Mesenchymal stem cell (in vitro differentiated cells and primary cell): ENCODE measurements at regions not wholly inside any gene's neighbourhood (a gene's known extent, or its start where the extent isn't known, plus 50 kb on each side); places are given as distances from the start of the nearest gene placed in this dataset.
A peak's percentile ranks its signal among the peaks of the same experiment; 100 is the strongest.

Experiments
- DNase-seq: peaks from one replicate; pipeline ENCODE4 v3.0.0-alpha.2; 2013
- H2AFZ ChIP-seq: one replicate; pipeline ENCODE4 v1.6.1; 2013; ENCODE audit warnings: low read depth, mild to moderate bottlenecking, control low read depth, inconsistent platforms, low read length, moderate library complexity
- H2AK5ac ChIP-seq: 2 replicates; pipeline ENCODE4 v1.6.1; 2013; ENCODE audit warnings: low read length, moderate library complexity, mild to moderate bottlenecking, inconsistent platforms; ENCODE audit not compliant: severe bottlenecking
- H2BK120ac ChIP-seq: one replicate; pipeline ENCODE4 v1.6.1; 2013; ENCODE audit warnings: low read depth, mild to moderate bottlenecking, inconsistent platforms, low read length, moderate library complexity
- H2BK12ac ChIP-seq, 2 experiments: one replicate each; pipeline ENCODE4 v1.6.1; 2013; ENCODE audit warnings: inconsistent platforms in 2 of 2, low read length in 2 of 2, mild to moderate bottlenecking in 2 of 2, moderate library complexity in 2 of 2, control low read depth in 1 of 2
- H2BK15ac ChIP-seq: one replicate; pipeline ENCODE4 v1.6.1; 2013; ENCODE audit warnings: mild to moderate bottlenecking, low read depth, inconsistent platforms; ENCODE audit not compliant: poor library complexity, severe bottlenecking
- H2BK5ac ChIP-seq: 2 replicates; pipeline ENCODE4 v1.6.1; 2013; ENCODE audit warnings: low read depth, mild to moderate bottlenecking, low read length, control low read depth, inconsistent platforms; ENCODE audit not compliant: poor library complexity, severe bottlenecking
- H3K14ac ChIP-seq, 2 experiments: one replicate each; pipeline ENCODE4 v1.6.1; 2013; ENCODE audit warnings: inconsistent platforms in 2 of 2, low read length in 2 of 2, control low read depth in 1 of 2, mild to moderate bottlenecking in 1 of 2, moderate library complexity in 1 of 2
- H3K18ac ChIP-seq, 2 experiments: one replicate each; pipeline ENCODE4 v1.6.1; 2013; ENCODE audit warnings: inconsistent platforms in 2 of 2, low read length in 2 of 2, control low read depth in 1 of 2, low read depth in 1 of 2, mild to moderate bottlenecking in 1 of 2
- H3K23ac ChIP-seq, 2 experiments: one replicate each; pipeline ENCODE4 v1.6.1; 2013; ENCODE audit warnings: inconsistent platforms in 2 of 2, low read length in 2 of 2, mild to moderate bottlenecking in 2 of 2, moderate library complexity in 2 of 2, control low read depth in 1 of 2
- H3K27ac ChIP-seq: 2 replicates; pipeline ENCODE4 v1.5.1; 2013; ENCODE audit warnings: mild to moderate bottlenecking, moderate library complexity, low read length, control low read depth, inconsistent platforms; ENCODE audit not compliant: poor library complexity, severe bottlenecking
- H3K27me3 ChIP-seq, 2 experiments: 2 replicates each; pipeline versions ENCODE4 v1.6.1 to v1.7.0; 2013; ENCODE audit warnings: low read length in 2 of 2, mild to moderate bottlenecking in 2 of 2, moderate library complexity in 2 of 2, control low read depth in 1 of 2, inconsistent platforms in 1 of 2; ENCODE audit not compliant: control insufficient read depth in 1 of 2, insufficient read depth in 1 of 2
- H3K36me3 ChIP-seq, 2 experiments: 2 replicates each; pipeline versions ENCODE4 v1.6.1 to v1.7.0; 2013; ENCODE audit warnings: low read length in 2 of 2, control low read depth in 1 of 2, inconsistent platforms in 1 of 2, low read depth in 1 of 2, mild to moderate bottlenecking in 1 of 2; ENCODE audit not compliant: insufficient read depth in 2 of 2, control insufficient read depth in 1 of 2
- H3K4ac ChIP-seq, 2 experiments: one replicate each; pipeline ENCODE4 v1.6.1; 2013; ENCODE audit warnings: inconsistent platforms in 2 of 2, low read length in 2 of 2, mild to moderate bottlenecking in 2 of 2, moderate library complexity in 2 of 2, control low read depth in 1 of 2, low read depth in 1 of 2
- H3K4me1 ChIP-seq: 2 replicates; pipeline ENCODE4 v1.6.1; 2013; ENCODE audit warnings: low read depth, low read length, control low read depth; ENCODE audit not compliant: control insufficient read depth, insufficient read depth
- H3K4me2 ChIP-seq: 2 replicates; pipeline ENCODE4 v1.6.1; 2013; ENCODE audit warnings: low read length, mild to moderate bottlenecking, inconsistent platforms; ENCODE audit not compliant: poor library complexity, severe bottlenecking
- H3K4me3 ChIP-seq, 2 experiments: 2 replicates each; pipeline versions ENCODE4 v1.5.1 to v1.7.0; 2013; ENCODE audit warnings: low read length in 2 of 2, mild to moderate bottlenecking in 2 of 2, control low read depth in 1 of 2, low read depth in 1 of 2; ENCODE audit not compliant: insufficient read depth in 1 of 2
- H3K79me1 ChIP-seq: replicated peaks from 2 replicates; pipeline ENCODE4 v1.6.1; 2013; ENCODE audit warnings: mild to moderate bottlenecking, control low read depth, low read length, inconsistent platforms; ENCODE audit not compliant: poor library complexity, severe bottlenecking
- H3K9ac ChIP-seq: 2 replicates; pipeline ENCODE4 v1.7.0; 2013; ENCODE audit warnings: mild to moderate bottlenecking, low read length, moderate library complexity
- H3K9me3 ChIP-seq: 2 replicates; pipeline ENCODE4 v1.7.0; 2013; ENCODE audit warnings: mild to moderate bottlenecking, low read length; ENCODE audit not compliant: control insufficient read depth
- H4K8ac ChIP-seq: one replicate; pipeline ENCODE4 v1.6.1; 2013; ENCODE audit warnings: inconsistent platforms, mild to moderate bottlenecking, low read length, moderate library complexity
- H4K91ac ChIP-seq: one replicate; pipeline ENCODE4 v1.6.1; 2013; ENCODE audit warnings: mild to moderate bottlenecking, low read length, inconsistent platforms
- WGBS: methylation state at CpG from one replicate; pipeline ENCODE4 v1.1.7; 2013; ENCODE audit warnings: mixed read lengths; 5-methylcytosine and 5-hydroxymethylcytosine counted together

DNA sequence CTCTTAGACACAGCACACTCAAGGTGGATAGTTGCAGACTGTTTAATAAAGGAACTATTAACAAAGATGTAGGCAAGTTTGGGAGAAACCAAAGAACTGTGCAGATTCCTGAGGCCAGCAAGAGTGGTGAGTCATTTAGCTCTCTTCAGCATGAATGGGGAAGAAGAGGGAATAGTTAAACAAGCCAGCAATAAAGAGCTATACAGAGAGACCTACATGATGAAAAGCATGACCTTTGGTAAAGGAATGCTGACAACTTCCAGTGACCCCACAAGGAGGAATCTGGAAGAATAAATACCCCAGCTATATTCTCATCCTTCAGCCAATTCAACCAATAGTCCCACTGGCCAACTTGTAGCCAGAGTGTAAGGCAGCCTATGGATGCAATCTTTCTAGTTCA lies 706.0 kb upstream of the GRAMD2B start:
- H3K14ac ChIP-seq = no peak overlapping the region
- H3K18ac ChIP-seq = no peak overlapping the region
- DNase-seq = peak; percentile 92
- H2AK5ac ChIP-seq = no peak overlapping the region
- H3K79me1 ChIP-seq = no peaks in the 10 kb centered on the region
- H3K23ac ChIP-seq = no peak overlapping the region
- H2BK15ac ChIP-seq = no peak overlapping the region
- H2AFZ ChIP-seq = no peak overlapping the region
- H3K9me3 ChIP-seq = no peaks in the 10 kb centered on the region
- no peak overlapping the region for H2BK5ac ChIP-seq
- no peak overlapping the region for H3K4me2 ChIP-seq
- no peaks in the 10 kb centered on the region for H3K36me3 ChIP-seq
- no peak overlapping the region for H3K9ac ChIP-seq
- no peak overlapping the region for H2BK120ac ChIP-seq
- no peak overlapping the region for H4K91ac ChIP-seq
- H2BK12ac ChIP-seq = no peak overlapping the region
- no peak overlapping the region for H3K4me3 ChIP-seq
- no peak overlapping the region for H4K8ac ChIP-seq
- H3K4ac ChIP-seq = no peak overlapping the region
- no peaks in the 10 kb centered on the region for H3K27me3 ChIP-seq
- peak overlapping the region; percentile 76 for H3K27ac ChIP-seq
- no peaks in the 10 kb centered on the region for H3K4me1 ChIP-seq

DNA sequence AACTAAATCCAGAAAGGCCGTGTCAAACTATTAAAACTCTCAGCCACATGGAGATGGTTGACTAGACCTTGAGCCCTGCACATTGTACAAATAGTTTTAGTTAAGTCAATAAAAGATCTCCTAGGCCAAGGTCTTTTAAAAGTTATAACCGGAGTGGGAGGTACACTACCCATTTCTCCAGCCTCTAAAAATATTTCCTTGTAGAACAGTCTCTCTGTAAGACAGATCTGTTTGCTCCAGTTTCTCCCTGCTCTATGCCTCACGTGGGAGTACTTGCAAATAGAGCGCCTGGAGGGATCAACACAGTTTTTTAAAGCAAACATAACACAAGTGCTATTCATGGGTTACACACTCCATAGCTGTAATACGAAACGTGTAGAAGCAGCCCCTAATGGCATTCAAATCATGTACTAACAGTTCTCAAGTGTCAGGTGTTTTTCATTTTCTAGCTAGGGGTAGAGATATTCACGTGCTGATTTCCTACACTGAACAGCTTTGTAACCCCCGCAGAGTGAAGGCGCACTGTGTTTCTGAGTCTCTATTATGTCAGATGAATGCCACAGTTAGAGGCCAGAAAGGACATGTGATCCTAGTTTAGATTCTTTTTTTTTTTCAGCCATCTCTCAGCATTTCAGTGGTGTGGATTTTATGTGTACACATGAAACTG lies 703.4 kb upstream of the GRAMD2B start:
- Histone ChIP-seq H3K4me2 (no peak overlapping the region), H3K9me3 (no peaks in the 10 kb centered on the region), H3K4me1 (no peaks in the 10 kb centered on the region), H3K23ac (no peak overlapping the region), H3K36me3 (no peaks in the 10 kb centered on the region), H2BK5ac (no peak overlapping the region), H3K14ac (no peak overlapping the region), H3K9ac (no peak overlapping the region), H3K4ac (no peak overlapping the region), H4K91ac (no peak overlapping the region), H2BK120ac (no peak overlapping the region), H2AFZ (no peak overlapping the region), H4K8ac (no peak overlapping the region), H2BK15ac (no peak overlapping the region), H2BK12ac (no peak overlapping the region), H3K79me1 (no peaks in the 10 kb centered on the region), H3K27ac (peak overlapping the region; percentile 11), H3K27me3 (no peaks in the 10 kb centered on the region), H2AK5ac (no peak overlapping the region), H3K18ac (no peak overlapping the region), H3K4me3 (no peak overlapping the region)
- WGBS = 86% methylated on average over 7 of the region's 9 CpGs
- DNase-seq = no peak

DNA sequence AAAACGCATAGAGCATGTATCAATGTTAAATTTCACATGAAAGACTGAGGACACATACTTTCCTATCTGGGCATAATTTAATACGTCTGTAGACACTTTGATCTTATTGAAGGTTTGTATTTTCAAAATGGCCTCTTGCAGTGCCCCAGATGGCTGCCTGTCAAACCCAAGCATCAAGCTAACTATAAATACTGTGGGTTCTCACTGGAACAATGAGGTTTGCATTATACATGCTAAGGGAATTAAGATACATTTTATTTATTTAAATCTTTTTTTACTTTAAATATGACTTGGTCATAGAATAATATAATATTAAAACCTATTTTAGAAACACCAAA lies 702.9 kb upstream of the GRAMD2B start:
- no peak overlapping the region for H4K8ac ChIP-seq
- WGBS = 100% methylated on average over 2 of the region's 2 CpGs
- H3K4me2 ChIP-seq = no peak overlapping the region
- no peak overlapping the region for H3K27ac ChIP-seq
- H3K36me3 ChIP-seq = no peaks in the 10 kb centered on the region
- H3K4ac ChIP-seq = no peak overlapping the region
- H2BK12ac ChIP-seq = no peak overlapping the region
- H3K9me3 ChIP-seq = no peaks in the 10 kb centered on the region
- no peaks in the 10 kb centered on the region for H3K79me1 ChIP-seq
- no peak overlapping the region for H4K91ac ChIP-seq
- no peak overlapping the region for H2BK120ac ChIP-seq
- no peaks in the 10 kb centered on the region for H3K27me3 ChIP-seq
- no peak overlapping the region for H3K4me3 ChIP-seq
- H3K18ac ChIP-seq = no peak overlapping the region
- no peak overlapping the region for H2BK5ac ChIP-seq
- H2BK15ac ChIP-seq = no peak overlapping the region
- DNase-seq = no peak
- H2AFZ ChIP-seq = no peak overlapping the region
- H3K14ac ChIP-seq = no peak overlapping the region
- no peak overlapping the region for H3K9ac ChIP-seq
- H2AK5ac ChIP-seq = no peak overlapping the region
- H3K4me1 ChIP-seq = no peaks in the 10 kb centered on the region
- no peak overlapping the region for H3K23ac ChIP-seq

DNA sequence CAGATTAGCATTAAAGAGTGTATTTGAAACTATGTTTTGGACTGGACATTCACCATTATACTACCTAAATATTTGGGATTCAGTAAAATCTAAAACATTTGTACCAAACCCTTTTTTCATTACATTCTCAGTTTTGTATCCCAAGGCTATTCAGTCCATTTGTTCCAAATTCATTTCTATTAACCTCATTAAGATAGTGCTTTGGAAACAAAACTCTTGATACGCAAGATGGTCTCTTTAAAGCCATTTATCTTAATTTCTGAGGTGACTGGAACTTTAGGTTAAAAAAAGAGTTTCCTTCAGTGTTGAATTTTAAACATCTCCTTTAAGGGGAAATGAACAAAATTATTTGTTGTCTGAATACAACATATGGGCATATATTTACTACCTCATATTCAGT lies 702.5 kb upstream of the GRAMD2B start:
- Histone ChIP-seq H2AK5ac (no peak overlapping the region), H3K27ac (no peak overlapping the region), H3K9ac (no peak overlapping the region), H3K36me3 (no peaks in the 10 kb centered on the region), H3K4me1 (no peaks in the 10 kb centered on the region), H4K91ac (no peak overlapping the region), H3K23ac (no peak overlapping the region), H3K4me3 (no peak overlapping the region), H3K4me2 (no peak overlapping the region), H3K27me3 (no peaks in the 10 kb centered on the region), H2BK120ac (no peak overlapping the region), H2AFZ (no peak overlapping the region), H2BK15ac (no peak overlapping the region), H3K14ac (no peak overlapping the region), H3K4ac (no peak overlapping the region), H3K9me3 (no peaks in the 10 kb centered on the region), H2BK12ac (no peak overlapping the region), H3K79me1 (no peaks in the 10 kb centered on the region), H4K8ac (no peak overlapping the region), H3K18ac (no peak overlapping the region), H2BK5ac (no peak overlapping the region)
- no peak for DNase-seq
- WGBS = no CpG with 5 or more reads among the region's 1 CpG
